HTR-8/SVneo (cell line): ENCODE measurements at regions not wholly inside any gene's neighbourhood (a gene's known extent, or its start where the extent isn't known, plus 50 kb on each side); places are given as distances from the start of the nearest gene placed in this dataset.

Experiments
- DNase-seq: peaks from one replicate; pipeline ENCODE4 v3.0.0; 2011; ENCODE audit warnings: low spot score, mixed read lengths; ENCODE audit not compliant: insufficient read length
- FAIRE-seq: peaks from 2 replicates; lab custom pipeline; 2011; peaks lifted over from hg19 to GRCh38; lab: Jason Lieb, UNC

- FAIRE-seq (no peak), DNase-seq (no peak)
These were observed 90.0 kb upstream of the LINC01488 start for GRCh38 chr11:69391192-69392103.

GRCh38 chr11:69392104-69392653 is 89.3 kb upstream of the LINC01488 start:
- FAIRE-seq (no peak), DNase-seq (no peak)

DNA sequence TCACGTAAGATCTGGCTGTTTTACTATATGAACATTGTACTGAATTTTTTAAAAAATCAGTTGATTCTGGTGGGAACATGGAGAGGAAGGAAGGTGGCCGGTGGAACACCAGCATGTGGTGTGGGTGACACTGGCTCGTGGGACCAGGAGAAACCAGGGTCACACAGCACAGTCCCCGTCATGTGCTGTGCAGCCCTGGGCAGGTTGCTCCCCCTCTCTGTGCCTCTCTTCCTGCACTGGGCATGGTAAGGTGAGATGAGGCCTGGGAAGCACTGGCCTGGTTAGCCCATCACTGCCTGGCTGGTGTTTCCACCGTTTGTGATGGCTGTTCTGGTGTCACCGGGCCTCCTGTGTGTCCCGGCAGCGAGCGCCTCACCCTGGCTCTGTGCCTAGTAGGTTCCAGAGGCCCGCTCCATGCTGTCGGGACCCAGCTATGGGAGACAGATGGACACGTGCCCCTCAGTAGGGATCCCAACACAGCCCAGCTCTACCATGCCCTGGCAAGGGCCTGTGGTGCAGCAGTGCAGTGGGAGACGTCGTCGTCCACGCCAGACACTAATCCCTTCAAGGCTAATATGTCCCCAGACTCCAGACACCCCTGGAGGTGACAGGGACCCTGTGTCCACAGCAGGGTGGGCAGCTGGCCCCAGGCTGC is 88.2 kb upstream of the LINC01488 start:
- DNase-seq (no peak), FAIRE-seq (no peak)

- FAIRE-seq = no peak
- DNase-seq = no peak
These were observed 87.6 kb upstream of the LINC01488 start for GRCh38 chr11:69393865-69394233.

GRCh38 chr11:69394234-69394868 is 87.1 kb upstream of the LINC01488 start:
- FAIRE-seq (no peak), DNase-seq (no peak)

- FAIRE-seq (no peak), DNase-seq (no peak)
These were observed 86.6 kb upstream of the LINC01488 start for GRCh38 chr11:69394869-69395246.

GRCh38 chr11:69395287-69395686 is 86.2 kb upstream of the LINC01488 start:
- FAIRE-seq = no peak
- no peak for DNase-seq

DNA sequence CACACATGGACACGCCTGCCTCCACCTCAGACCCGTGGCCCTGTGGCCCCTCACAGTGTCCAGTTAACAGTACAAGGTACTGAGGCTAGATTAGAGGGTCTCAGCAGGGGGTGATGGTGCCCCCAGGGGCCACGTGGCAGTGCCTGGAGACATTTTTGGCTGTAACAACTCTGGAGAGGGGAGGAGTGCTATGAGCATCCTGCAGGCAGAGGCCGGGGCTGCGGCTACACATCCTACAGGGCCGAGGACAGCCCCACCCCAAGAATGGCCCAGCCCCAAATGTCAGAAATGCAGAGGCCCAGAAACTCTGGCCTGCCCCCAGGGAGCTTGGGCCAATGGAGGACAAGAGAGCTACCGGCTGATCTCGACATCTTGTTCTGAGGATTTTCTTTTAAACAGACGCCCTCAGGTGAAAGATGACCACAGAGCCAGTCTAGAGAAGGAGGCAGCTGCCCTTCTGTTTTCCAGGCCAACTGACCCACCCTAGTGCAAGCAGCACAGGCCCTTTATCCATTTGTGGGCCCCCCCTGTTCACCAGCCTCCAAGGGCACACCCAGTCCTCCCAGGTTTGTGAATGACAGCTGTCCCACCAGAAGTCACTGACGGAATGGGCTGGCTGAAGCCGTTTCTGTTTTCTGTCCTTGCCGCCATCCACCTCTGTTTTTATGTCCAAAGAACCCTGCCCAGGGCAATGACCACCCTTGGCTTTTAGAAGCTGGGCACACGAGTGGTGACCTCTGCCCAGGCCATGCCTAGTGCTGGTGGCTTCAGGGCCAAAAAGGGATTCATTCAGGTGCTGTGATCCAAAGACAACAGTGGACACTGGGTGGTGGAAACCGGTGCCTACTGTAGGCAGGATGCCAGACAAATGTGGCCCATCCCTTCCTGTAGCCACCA is 85.2 kb upstream of the LINC01488 start:
- FAIRE-seq = no peak
- DNase-seq = no peak

- FAIRE-seq = no peak
- DNase-seq = no peak
These were observed 84.5 kb upstream of the LINC01488 start for GRCh38 chr11:69396948-69397307.

DNA sequence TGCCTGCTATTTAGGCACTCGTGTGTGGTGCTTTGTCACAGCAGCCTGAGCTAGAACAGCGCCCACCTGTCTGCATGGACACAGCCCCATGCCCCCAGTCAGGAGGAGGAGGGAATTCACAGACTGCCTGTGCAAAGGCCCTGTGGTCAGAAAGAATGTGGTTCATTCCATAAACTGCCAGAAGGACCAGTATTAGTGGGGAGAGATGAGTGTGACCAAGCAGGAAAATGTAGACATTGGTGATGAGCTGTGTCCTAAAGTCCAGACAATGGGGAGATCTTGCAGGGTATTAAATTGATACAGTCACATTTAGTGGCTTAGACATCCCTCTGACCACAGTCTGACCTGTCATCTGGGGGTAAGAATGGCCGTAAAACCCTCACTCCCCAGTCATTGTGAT is 83.7 kb upstream of the LINC01488 start:
- DNase-seq (no peak), FAIRE-seq (peak; percentile 36)

DNA sequence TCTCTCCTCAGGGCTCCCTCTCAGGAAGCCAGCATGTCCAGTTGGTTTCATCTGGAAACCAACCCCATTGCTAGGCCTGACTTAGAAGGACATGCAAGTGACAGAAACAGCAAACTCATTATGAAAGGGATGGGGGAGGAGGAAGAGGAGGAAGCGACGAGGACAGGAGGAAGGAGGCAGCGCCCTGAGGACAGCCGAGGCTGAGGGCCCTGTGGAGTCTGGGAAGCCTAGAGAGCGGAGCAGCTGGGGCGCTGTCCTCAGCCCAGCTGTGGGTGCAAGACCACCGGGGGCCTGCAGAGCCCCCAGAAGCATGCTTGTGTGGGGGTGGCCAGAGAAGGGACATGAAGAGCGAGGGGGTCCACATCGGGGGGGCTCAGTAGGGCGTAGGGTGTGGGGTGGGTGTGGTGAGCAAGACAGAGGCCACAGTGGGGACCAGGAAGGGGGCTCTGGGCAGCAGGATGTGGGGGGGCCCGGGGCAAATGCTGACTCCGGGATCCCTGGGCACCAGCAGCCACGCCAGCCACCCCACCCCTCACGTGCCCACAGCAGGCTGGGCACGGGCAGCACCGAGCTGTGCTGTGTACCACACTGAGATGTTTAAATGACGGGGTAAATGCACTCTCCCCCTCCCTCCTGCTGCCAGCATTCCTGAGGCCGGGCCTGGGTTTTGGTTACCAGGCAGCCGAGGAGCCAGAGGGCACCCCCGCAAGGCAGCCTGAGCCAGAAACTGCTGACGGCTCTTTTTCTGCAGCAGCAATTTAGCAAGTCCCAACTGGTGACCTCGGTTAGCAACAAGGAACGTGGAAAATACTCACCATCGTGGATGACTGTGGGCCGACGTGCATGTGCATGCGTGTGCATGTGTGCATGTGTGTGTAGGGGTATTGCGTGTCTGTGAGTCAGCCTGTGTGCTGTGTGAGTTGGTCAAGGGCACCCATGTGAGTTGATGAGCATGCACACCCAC is 82.7 kb upstream of the LINC01488 start:
- FAIRE-seq = peak; percentile 66
- DNase-seq = no peak

GRCh38 chr11:69400140-69400539 is 81.3 kb upstream of the LINC01488 start:
- DNase-seq (no peak), FAIRE-seq (no peak)

DNA sequence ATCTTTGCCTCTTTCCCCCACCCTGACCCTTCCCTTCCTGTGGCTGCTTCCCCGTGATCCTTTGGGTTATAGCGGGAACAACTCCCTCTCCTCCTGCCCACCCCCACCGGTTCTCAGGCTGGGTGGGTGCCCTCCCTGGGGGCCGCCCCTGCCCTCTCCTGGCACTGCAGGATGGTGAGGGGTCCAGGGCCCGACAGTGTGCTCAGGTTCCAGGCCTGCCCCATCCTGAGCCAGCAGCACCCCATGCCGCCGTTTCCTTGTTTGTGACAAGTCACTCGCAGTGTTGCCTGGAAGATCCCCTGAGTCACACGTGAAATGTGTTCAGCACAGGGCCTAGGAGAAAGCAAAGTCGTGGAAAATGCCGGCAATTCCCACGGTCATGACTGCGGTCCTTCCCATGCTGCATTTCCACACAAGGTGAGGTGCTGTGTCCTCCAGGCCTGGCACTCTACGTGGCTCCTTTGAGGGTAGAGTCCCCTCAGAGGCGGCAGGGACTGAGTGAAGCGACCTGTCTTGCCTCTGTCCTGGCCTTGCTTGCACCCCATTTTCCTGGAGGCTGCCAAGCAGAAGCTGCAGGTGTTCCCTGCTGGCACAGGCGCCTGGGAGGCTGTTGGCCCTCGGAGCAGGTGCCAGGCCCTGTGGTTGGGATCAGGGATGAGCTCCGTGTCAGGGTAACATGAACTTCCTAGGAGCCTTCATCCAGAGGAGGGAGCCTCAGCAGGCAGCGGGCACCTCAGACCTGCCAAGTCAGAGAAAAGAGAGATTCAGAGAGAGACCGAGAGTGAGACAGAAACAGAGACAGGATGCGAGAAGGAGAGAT is 80.5 kb upstream of the LINC01488 start:
- DNase-seq (no peak), FAIRE-seq (no peak)

DNA sequence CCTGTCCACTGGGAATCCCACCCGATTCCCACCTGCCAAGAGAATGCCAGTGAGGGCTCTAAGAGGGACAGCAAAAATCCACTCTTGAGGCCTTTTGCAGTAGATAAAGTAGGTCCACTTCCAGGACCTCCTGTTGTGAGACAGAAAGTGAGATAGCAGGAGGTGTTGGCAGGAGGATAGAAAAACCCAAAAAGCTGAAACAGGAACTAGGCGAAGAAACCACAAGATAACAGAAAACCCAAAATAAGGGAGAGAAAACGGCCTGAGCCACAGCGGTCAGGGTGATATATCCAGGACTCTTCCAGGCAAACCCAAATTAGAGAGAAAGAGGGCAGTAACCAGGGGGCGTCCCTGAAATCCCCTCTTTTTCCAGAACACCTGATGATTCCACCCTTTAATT is 79.7 kb upstream of the LINC01488 start:
- DNase-seq = no peak
- FAIRE-seq = no peak

DNA sequence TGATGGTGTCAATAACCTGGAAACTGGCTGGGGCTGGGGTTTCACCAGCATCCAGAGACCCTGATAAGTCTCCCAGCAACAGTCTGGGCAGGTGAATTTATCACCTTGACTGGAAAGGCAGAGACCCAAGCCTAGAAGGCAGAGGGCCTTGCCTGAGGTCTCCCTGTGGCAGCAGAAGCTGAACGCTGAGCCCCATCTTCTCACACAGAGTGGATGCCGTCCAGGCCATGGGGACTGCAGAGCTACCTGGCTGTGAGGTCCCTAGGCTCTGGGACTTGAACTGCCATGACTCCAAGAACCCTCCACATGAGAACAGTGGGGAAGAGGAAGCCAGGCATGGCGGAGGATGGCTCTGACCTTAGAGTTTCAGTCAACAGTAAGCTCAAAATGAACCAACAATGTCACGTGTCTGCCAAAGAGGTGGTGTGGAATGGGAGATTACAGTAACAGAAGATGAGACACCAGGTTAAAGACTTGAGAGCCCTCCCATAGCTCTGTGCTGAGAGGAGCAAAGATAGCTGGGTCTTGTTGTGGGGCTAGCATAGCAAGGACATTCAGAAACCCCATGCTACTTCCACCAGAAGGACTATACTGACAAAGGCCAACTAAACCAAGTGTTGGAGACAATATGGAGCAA is 79.1 kb upstream of the LINC01488 start:
- no peak for FAIRE-seq
- DNase-seq = no peak

DNA sequence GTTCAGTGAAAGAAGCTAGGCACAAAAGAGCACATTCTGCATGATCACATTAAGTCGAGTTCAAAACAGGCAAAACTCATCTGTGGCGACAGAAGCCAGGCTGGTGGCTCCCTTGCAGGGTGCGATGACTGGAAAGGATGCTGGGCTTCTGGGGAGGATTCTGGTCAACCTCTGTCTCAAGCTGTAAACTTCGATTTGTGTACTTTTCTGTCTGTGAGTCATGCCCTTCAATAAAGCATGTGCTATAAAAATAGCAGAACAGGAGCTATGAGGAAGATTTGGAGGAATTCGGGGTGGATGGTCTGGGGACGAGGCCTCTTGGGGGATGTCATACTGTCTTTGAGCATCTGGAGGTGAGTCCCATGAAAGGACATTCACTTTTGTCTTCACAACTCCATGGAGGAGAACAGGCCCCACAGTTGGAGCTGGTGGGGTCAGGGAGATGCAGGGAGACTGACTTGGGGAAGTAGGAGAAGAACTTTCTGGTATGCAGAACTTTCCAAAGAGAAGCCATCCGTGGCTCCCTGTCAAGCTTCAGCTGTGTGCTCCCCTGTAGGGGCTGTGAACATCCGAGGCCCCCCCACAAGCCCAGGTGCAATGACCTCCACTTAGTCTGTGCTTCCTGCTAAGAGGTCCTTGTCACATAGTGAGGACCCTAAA is 77.8 kb upstream of the LINC01488 start:
- DNase-seq (no peak), FAIRE-seq (no peak)

DNA sequence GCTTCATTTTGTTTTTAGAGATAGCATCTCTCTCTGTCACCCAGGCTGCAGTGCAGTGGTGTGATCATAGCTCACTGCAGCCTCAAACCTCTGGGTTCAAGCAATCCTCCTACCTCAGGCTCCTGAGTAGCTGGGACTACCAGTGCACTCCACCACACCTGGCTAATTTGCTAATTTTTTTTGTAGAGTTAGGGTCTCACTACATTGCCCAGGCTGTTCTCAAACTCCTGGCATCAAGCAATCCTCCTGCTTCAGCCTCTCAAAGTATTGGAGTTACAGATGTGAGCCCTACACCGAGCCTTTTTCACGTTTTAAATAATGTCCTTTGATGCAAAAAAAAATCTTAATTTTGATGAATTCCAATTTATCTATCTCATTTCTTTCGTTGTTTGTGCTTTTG is 75.4 kb upstream of the LINC01488 start:
- no peak for DNase-seq
- FAIRE-seq = no peak
